ENCODE measurements at regions not wholly inside any gene's neighbourhood (a gene's known extent, or its start where the extent isn't known, plus 50 kb on each side); places are given as distances from the start of the nearest gene placed in this dataset.

GRCh38 chr1:83670909-83671565 lies 327.9 kb downstream of the TTLL7 start:
- peak; percentile 2 for DNase-seq

- DNase-seq = no peak
Observed at GRCh38 chr1:83641796-83642443, 357.0 kb downstream of the TTLL7 start.

- peak; percentile 47 for DNase-seq
Observed at GRCh38 chr1:83641206-83641658, 357.7 kb downstream of the TTLL7 start.

GRCh38 chr1:83639785-83640184 lies 359.1 kb downstream of the TTLL7 start:
- DNase-seq = no peak

GRCh38 chr1:83637586-83637985 lies 361.3 kb downstream of the TTLL7 start:
- DNase-seq = no peak

GRCh38 chr1:83637009-83637408 lies 361.9 kb downstream of the TTLL7 start:
- no peak for DNase-seq

GRCh38 chr1:83632906-83633305 lies 366.0 kb downstream of the TTLL7 start:
- no peak for DNase-seq

GRCh38 chr1:83631851-83632250 lies 367.1 kb downstream of the TTLL7 start:
- no peak for DNase-seq

GRCh38 chr1:83627045-83627444 lies 371.9 kb downstream of the TTLL7 start:
- DNase-seq = peak; percentile 16

- peak; percentile 70 for DNase-seq
Observed at GRCh38 chr1:83626603-83627002, 372.3 kb downstream of the TTLL7 start.

GRCh38 chr1:83625646-83626045 lies 373.3 kb downstream of the TTLL7 start:
- no peak for DNase-seq

- no peak for DNase-seq
Observed at GRCh38 chr1:83620016-83620415, 378.9 kb downstream of the TTLL7 start.

GRCh38 chr1:83619170-83619896 lies 379.6 kb downstream of the TTLL7 start:
- peak; percentile 81 for DNase-seq

- no peak for DNase-seq
Observed at GRCh38 chr1:83617883-83618282, 381.0 kb downstream of the TTLL7 start.

GRCh38 chr1:83615370-83615769 lies 383.6 kb downstream of the TTLL7 start:
- DNase-seq = no peak

- no peak for DNase-seq
Observed at GRCh38 chr1:83606416-83606955, 392.4 kb downstream of the TTLL7 start.

GRCh38 chr1:83596331-83596730 lies 402.6 kb downstream of the TTLL7 start:
- no peak for DNase-seq

GRCh38 chr1:83593073-83593472 lies 405.9 kb downstream of the TTLL7 start:
- peak; percentile 3 for DNase-seq

GRCh38 chr1:83588140-83588539 lies 410.8 kb downstream of the TTLL7 start:
- DNase-seq = no peak

- DNase-seq = peak; percentile 34
Observed at GRCh38 chr1:83583351-83584014, 415.4 kb downstream of the TTLL7 start.

- no peak for DNase-seq
Observed at GRCh38 chr1:83581747-83582146, 417.2 kb downstream of the TTLL7 start.

- no peak for DNase-seq
Observed at GRCh38 chr1:83574791-83575190, 424.1 kb downstream of the TTLL7 start.

- no peak for DNase-seq
Observed at GRCh38 chr1:83573776-83574175, 425.2 kb downstream of the TTLL7 start.

Data from NCI-H69 (cell line).